ENCODE measurements at regions not wholly inside any gene's neighbourhood (a gene's known extent, or its start where the extent isn't known, plus 50 kb on each side); places are given as distances from the start of the nearest gene placed in this dataset.

DNA sequence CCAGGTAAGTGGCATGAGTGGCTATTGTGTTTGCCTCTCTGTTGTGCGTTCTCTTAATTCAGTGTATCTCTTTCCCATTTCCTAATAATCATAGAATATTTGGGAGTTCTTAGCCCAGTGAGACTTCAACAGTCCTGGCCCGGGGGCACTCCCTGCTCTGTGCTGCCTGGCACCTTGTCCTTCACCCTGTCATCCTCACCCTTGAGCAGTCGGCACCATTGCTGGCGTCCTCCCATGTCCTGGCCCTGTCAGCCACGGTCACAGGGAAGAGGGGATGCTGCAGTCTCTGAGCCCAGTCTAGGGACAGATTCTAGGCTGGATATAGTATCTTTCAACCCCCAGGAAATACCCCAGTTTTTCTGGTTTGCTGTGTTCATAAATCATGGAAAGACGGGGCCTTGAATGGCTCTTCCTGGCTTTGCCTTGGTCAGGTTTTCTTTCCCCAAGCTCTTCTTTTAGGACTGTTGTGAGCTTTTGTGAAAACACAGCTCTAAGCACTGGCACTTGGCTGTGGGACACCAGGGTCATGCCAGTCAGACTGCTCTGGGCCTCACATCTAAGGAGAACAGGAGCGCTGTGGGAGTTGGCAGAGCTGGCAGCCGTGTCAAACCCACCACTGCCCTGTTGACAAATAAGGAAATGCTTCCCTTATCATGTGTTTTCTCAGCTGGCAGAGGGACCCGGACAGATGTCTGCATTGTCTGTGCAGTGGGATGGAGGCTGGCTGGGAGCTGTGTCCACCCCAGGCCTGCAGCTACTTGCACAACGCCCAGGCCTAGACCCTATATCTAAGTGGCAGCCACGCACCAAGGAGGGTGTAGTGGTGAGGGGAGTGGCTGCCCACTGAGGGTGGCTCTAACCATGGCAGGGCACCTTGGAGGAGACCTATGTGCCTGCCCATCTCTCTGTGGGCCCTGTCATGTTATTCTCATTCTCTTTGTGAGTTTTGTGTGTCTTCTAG is 378.6 kb downstream of the ICE1 start:
- 68 to 86% (median 76%) methylated on average over 11 of the region's 11 CpGs for WGBS, 3 donors
- DNase-seq: no peak
- no peak for FAIRE-seq
- Histone ChIP-seq H3K9me3 (ENCODE audit: control insufficient read depth in 2 of 2, insufficient read depth in 1 of 2, low read depth in 1 of 2, low read length in 1 of 2) (no peaks in the 10 kb centered on the region), H3K4me3 (ENCODE audit: low read depth in 1 of 3, low read length in 3 of 3) (no peak overlapping the region), H3K4me1 (ENCODE audit: control insufficient read depth in 3 of 3, insufficient read depth in 2 of 3, low read depth in 1 of 3, low read length in 2 of 3) (no peaks in the 10 kb centered on the region), H3K27me3 (ENCODE audit: control insufficient read depth in 3 of 3, insufficient read depth in 3 of 3, low read length in 3 of 3) (no peaks in the 10 kb centered on the region), H3K36me3 (ENCODE audit: control insufficient read depth in 3 of 3, insufficient read depth in 2 of 3, low read depth in 1 of 3, low read length in 3 of 3) (no peaks in the 10 kb centered on the region), H3K27ac (ENCODE audit: low read depth in 1 of 3, low read length in 2 of 3) (no peak overlapping the region)

DNA sequence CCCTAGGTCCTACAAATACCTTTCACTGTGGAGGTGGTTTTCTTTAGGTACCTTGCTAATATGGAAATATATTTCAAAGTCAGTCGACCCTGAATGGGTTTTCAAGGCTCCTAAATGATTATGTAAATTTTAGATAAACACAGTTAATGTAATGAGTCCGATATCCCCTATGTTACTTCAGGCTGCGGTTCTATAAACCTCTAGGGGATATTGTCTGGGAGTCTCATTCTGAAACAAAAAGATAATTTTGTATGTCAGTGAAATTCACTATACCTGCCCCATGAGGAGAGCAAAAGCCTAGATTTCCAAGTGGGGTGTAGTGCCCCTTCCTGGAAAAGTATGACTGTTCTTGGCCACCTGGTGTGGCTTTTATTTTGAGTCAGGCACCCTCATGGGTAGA is 377.3 kb downstream of the ICE1 start:
- WGBS, 3 donors: 75 to 81% (median 81%) methylated on average over 3 of the region's 3 CpGs
- Histone ChIP-seq H3K9me3 (ENCODE audit: control insufficient read depth in 2 of 2, insufficient read depth in 1 of 2, low read depth in 1 of 2, low read length in 1 of 2) (no peaks in the 10 kb centered on the region), H3K27me3 (ENCODE audit: control insufficient read depth in 3 of 3, insufficient read depth in 3 of 3, low read length in 3 of 3) (no peaks in the 10 kb centered on the region), H3K36me3 (ENCODE audit: control insufficient read depth in 3 of 3, insufficient read depth in 2 of 3, low read depth in 1 of 3, low read length in 3 of 3) (no peaks in the 10 kb centered on the region), H3K4me3 (ENCODE audit: low read depth in 1 of 3, low read length in 3 of 3) (no peak overlapping the region), H3K4me1 (ENCODE audit: control insufficient read depth in 3 of 3, insufficient read depth in 2 of 3, low read depth in 1 of 3, low read length in 2 of 3) (no peaks in the 10 kb centered on the region), H3K27ac (ENCODE audit: low read depth in 1 of 3, low read length in 2 of 3) (no peak overlapping the region)
- DNase-seq (no peak), FAIRE-seq (no peak)

DNA sequence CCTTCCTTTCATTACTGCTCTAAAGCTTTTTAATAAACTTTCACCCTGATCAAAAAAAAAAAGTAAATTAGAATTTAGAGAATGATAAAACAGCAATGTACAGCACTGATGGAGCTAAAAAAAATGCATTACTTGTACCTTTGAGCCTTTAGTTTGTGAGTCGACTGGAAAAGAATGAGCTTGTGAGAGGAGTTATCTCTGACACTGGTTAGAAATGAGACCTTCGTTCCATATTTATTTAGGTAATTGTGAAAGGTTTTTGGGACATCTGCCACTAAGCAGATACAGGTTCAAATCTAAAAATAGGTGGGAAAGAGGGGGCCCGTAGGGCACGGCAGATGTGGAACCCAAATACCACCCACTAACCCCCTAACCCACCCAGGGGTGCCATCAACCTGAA is 376.8 kb downstream of the ICE1 start:
- DNase-seq (no peak), FAIRE-seq (no peak)
- Histone ChIP-seq H3K9me3 (ENCODE audit: control insufficient read depth in 2 of 2, insufficient read depth in 1 of 2, low read depth in 1 of 2, low read length in 1 of 2) (no peaks in the 10 kb centered on the region), H3K27me3 (ENCODE audit: control insufficient read depth in 3 of 3, insufficient read depth in 3 of 3, low read length in 3 of 3) (no peaks in the 10 kb centered on the region), H3K4me1 (ENCODE audit: control insufficient read depth in 3 of 3, insufficient read depth in 2 of 3, low read depth in 1 of 3, low read length in 2 of 3) (no peaks in the 10 kb centered on the region), H3K36me3 (ENCODE audit: control insufficient read depth in 3 of 3, insufficient read depth in 2 of 3, low read depth in 1 of 3, low read length in 3 of 3) (no peaks in the 10 kb centered on the region), H3K4me3 (ENCODE audit: low read depth in 1 of 3, low read length in 3 of 3) (no peak overlapping the region), H3K27ac (ENCODE audit: low read depth in 1 of 3, low read length in 2 of 3) (no peak overlapping the region)
- WGBS, 3 donors: 70 to 87% (median 80%) methylated on average over 4 of the region's 4 CpGs

DNA sequence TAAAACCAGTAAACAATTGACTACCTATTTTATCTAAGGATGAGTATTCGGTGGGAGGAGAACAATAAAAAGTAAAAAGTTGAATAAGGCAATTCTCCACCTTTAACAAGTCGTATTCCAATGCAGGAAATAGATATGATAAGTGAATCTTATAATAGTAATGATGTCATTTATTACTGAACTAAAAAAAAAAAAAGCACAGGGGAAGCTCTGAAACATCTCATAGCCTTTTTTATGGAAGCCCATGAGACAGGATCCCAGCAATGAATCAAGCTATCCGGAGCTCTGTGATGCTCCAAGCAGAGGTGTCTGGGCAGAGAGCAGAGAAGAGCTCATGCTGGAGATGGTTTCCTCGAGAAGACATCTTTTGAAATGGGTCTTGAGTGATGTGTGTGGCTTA is 376.0 kb downstream of the ICE1 start:
- H3K4me3 ChIP-seq (ENCODE audit: low read depth in 1 of 3, low read length in 3 of 3): no peak overlapping the region
- no peaks in the 10 kb centered on the region for H3K9me3 ChIP-seq (ENCODE audit: control insufficient read depth in 2 of 2, insufficient read depth in 1 of 2, low read depth in 1 of 2, low read length in 1 of 2)
- WGBS, 3 donors: 18 to 42% (median 28%) methylated on average over 4 of the region's 4 CpGs
- H3K4me1 ChIP-seq (ENCODE audit: control insufficient read depth in 3 of 3, insufficient read depth in 2 of 3, low read depth in 1 of 3, low read length in 2 of 3): no peaks in the 10 kb centered on the region
- no peaks in the 10 kb centered on the region for H3K27me3 ChIP-seq (ENCODE audit: control insufficient read depth in 3 of 3, insufficient read depth in 3 of 3, low read length in 3 of 3)
- FAIRE-seq: no peak
- H3K27ac ChIP-seq (ENCODE audit: low read depth in 1 of 3, low read length in 2 of 3): no peak overlapping the region
- DNase-seq: no peak
- no peaks in the 10 kb centered on the region for H3K36me3 ChIP-seq (ENCODE audit: control insufficient read depth in 3 of 3, insufficient read depth in 2 of 3, low read depth in 1 of 3, low read length in 3 of 3)

DNA sequence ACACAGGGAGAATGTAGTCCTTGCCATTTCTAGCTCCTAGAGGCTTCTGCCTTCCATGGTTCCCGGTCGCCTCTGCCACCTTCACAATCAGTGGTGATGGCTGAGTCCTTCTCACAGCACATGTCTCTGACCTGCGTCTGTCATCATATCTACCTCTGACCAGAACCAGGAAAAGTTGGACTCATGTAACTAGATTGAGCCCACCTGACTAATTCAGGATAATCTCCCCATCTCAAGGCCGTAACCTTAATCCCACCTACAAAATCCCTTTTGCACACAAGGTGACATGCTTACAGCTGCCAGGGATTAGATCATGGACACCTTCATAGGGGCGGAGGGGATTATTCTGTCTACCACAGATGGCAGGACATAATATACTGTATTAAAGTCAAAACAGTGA is 375.6 kb downstream of the ICE1 start:
- no peaks in the 10 kb centered on the region for H3K36me3 ChIP-seq (ENCODE audit: control insufficient read depth in 3 of 3, insufficient read depth in 2 of 3, low read depth in 1 of 3, low read length in 3 of 3)
- FAIRE-seq: no peak
- no peak for DNase-seq
- H3K27ac ChIP-seq (ENCODE audit: low read depth in 1 of 3, low read length in 2 of 3): no peak overlapping the region
- WGBS, 3 donors: 85 to 91% (median 90%) methylated on average over 5 of the region's 5 CpGs
- H3K4me1 ChIP-seq (ENCODE audit: control insufficient read depth in 3 of 3, insufficient read depth in 2 of 3, low read depth in 1 of 3, low read length in 2 of 3): no peaks in the 10 kb centered on the region
- no peak overlapping the region for H3K4me3 ChIP-seq (ENCODE audit: low read depth in 1 of 3, low read length in 3 of 3)
- H3K9me3 ChIP-seq (ENCODE audit: control insufficient read depth in 2 of 2, insufficient read depth in 1 of 2, low read depth in 1 of 2, low read length in 1 of 2): no peaks in the 10 kb centered on the region
- no peaks in the 10 kb centered on the region for H3K27me3 ChIP-seq (ENCODE audit: control insufficient read depth in 3 of 3, insufficient read depth in 3 of 3, low read length in 3 of 3)

DNA sequence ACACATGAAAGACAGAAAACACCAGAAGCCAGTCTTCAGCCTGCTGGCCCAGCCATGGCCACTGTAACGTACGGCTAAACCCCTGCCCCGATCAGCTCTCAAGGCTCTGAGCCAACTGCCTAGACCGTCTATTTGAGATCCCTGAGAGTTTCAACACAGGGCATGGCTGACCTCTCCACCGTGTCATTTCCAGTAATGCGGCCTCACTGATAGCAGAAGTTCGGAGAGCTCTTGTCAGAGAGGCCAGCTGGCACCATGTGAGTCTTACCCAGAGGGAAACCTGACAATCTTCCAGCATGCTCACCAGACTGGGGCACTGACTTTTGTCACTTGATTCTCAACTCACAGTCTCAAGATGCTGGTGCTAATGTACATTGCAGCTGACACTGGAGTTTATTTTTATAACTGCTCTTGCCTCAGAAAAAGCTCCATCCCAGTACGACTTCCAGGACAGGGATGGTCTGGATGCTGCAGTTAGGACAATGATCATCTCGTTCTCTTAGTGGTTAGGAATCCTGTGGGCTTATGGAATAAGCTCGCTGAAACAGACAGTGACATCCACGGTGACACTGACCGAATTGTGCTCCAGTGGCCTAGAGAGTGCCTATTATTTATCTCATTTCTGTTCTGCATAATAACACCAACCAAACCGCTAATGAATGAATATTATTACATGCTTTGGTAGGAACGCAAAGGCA is 372.7 kb downstream of the ICE1 start:
- FAIRE-seq (no peak), DNase-seq (no peak)
- no peak overlapping the region for H3K4me3 ChIP-seq (ENCODE audit: low read depth in 1 of 3, low read length in 3 of 3)
- 77 to 81% (median 77%) methylated on average over 14 of the region's 14 CpGs for WGBS, 3 donors
- H3K27me3 ChIP-seq (ENCODE audit: control insufficient read depth in 3 of 3, insufficient read depth in 3 of 3, low read length in 3 of 3): no peaks in the 10 kb centered on the region
- H3K36me3 ChIP-seq (ENCODE audit: control insufficient read depth in 3 of 3, insufficient read depth in 2 of 3, low read depth in 1 of 3, low read length in 3 of 3): no peaks in the 10 kb centered on the region
- H3K27ac ChIP-seq (ENCODE audit: low read depth in 1 of 3, low read length in 2 of 3): no peak overlapping the region
- H3K4me1 ChIP-seq (ENCODE audit: control insufficient read depth in 3 of 3, insufficient read depth in 2 of 3, low read depth in 1 of 3, low read length in 2 of 3): no peaks in the 10 kb centered on the region
- no peaks in the 10 kb centered on the region for H3K9me3 ChIP-seq (ENCODE audit: control insufficient read depth in 2 of 2, insufficient read depth in 1 of 2, low read depth in 1 of 2, low read length in 1 of 2)

DNA sequence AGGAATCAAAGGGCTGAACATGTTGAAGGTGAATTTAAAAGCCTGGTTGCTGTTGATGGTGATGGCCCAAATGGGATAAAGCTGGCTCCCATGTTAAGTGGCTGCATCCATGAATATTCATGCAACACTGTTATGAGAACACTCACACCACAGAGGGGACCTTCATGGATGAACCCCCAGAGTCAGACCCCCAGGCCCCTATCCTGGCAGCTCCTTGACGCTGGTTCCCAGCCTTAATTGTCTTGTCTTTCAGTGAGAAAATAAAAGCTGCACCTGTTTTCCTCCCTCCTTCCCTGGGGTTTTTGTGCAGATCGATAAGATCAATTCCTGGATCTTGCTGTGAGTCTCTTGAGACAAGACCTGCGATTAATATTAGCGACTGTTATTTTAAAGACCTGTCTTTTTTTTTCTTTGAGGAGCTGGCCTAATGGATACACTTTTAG is 371.7 kb downstream of the ICE1 start:
- H3K9me3 ChIP-seq (ENCODE audit: control insufficient read depth in 2 of 2, insufficient read depth in 1 of 2, low read depth in 1 of 2, low read length in 1 of 2): no peaks in the 10 kb centered on the region
- FAIRE-seq (no peak), DNase-seq (no peak)
- WGBS, 3 donors: 61 to 78% (median 73%) methylated on average over 4 of the region's 4 CpGs
- H3K4me1 ChIP-seq (ENCODE audit: control insufficient read depth in 3 of 3, insufficient read depth in 2 of 3, low read depth in 1 of 3, low read length in 2 of 3): no peaks in the 10 kb centered on the region
- no peaks in the 10 kb centered on the region for H3K36me3 ChIP-seq (ENCODE audit: control insufficient read depth in 3 of 3, insufficient read depth in 2 of 3, low read depth in 1 of 3, low read length in 3 of 3)
- H3K27ac ChIP-seq (ENCODE audit: low read depth in 1 of 3, low read length in 2 of 3): no peak overlapping the region
- no peaks in the 10 kb centered on the region for H3K27me3 ChIP-seq (ENCODE audit: control insufficient read depth in 3 of 3, insufficient read depth in 3 of 3, low read length in 3 of 3)
- no peak overlapping the region for H3K4me3 ChIP-seq (ENCODE audit: low read depth in 1 of 3, low read length in 3 of 3)

DNA sequence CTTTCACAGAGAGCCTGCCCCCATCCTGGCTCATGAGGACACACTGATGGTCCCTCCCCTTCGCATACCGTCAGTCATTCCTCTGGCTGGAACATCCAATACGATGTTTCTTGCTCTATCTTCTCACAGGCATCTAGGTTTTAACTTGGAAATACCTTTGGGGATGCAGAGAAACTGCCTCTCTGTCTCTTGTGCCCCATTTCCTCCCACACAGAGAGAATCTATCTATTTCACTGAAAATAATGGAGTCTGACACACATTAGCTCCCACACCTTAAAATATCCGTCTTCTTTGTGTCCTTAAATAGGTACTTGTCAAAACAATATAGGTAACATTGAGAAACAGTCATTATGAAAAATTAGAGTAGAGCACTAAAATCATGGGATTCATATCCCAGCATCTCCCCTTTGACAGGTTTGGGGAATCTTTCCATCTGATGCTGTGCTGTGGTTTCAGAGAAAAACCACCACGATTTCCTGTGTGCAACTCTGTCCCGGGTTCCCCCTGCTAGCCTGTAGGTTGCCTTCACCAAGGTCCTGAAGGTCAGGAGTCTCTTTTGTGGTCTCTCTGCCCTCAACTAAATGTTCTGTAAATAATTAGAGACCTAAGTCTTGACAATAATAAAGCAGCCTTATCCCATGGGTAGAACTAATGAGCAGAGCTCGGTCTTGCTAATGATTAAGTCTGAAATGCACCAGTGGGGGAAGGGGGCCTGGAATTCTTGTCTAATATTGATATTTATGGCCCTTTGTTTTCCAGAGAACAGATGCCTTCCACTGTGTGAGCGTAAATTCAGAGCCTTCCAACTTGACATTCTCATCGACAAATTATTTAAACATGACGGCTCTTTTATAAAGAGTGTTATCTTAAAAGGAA is 371.0 kb downstream of the ICE1 start:
- H3K4me1 ChIP-seq (ENCODE audit: control insufficient read depth in 3 of 3, insufficient read depth in 2 of 3, low read depth in 1 of 3, low read length in 2 of 3): no peaks in the 10 kb centered on the region
- no peak overlapping the region for H3K27ac ChIP-seq (ENCODE audit: low read depth in 1 of 3, low read length in 2 of 3)
- no peaks in the 10 kb centered on the region for H3K9me3 ChIP-seq (ENCODE audit: control insufficient read depth in 2 of 2, insufficient read depth in 1 of 2, low read depth in 1 of 2, low read length in 1 of 2)
- DNase-seq (no peak), FAIRE-seq (no peak)
- WGBS, 3 donors: 49 to 61% (median 52%) methylated on average over 10 of the region's 10 CpGs
- H3K4me3 ChIP-seq (ENCODE audit: low read depth in 1 of 3, low read length in 3 of 3): no peak overlapping the region
- H3K36me3 ChIP-seq (ENCODE audit: control insufficient read depth in 3 of 3, insufficient read depth in 2 of 3, low read depth in 1 of 3, low read length in 3 of 3): no peaks in the 10 kb centered on the region
- H3K27me3 ChIP-seq (ENCODE audit: control insufficient read depth in 3 of 3, insufficient read depth in 3 of 3, low read length in 3 of 3): no peaks in the 10 kb centered on the region

Data from small intestine (tissue), 7 donors.